HG03135 (cell line): ENCODE measurements at regions not wholly inside any gene's neighbourhood (a gene's known extent, or its start where the extent isn't known, plus 50 kb on each side); places are given as distances from the start of the nearest gene placed in this dataset.

Experiments used
- ATAC-seq: cut with Tn5 transposase; IDR thresholded peaks from one replicate; pipeline ENCODE4 v1.9.1; 2021; ENCODE audit warnings: mild to moderate bottlenecking, moderate library complexity; ENCODE audit not compliant: unreplicated experiment

GRCh38 chr14:65794674-65795279 is 382.2 kb downstream of the FUT8 start:
- no peak for ATAC-seq

- no peak for ATAC-seq
These were observed 385.7 kb downstream of the FUT8 start for GRCh38 chr14:65798216-65798615.

- ATAC-seq: no peak
These were observed 388.2 kb downstream of the FUT8 start for GRCh38 chr14:65800694-65801093.

GRCh38 chr14:65802196-65802595 is 389.7 kb downstream of the FUT8 start:
- ATAC-seq: no peak

GRCh38 chr14:65803885-65804284 is 391.4 kb downstream of the FUT8 start:
- ATAC-seq: no peak

- ATAC-seq: no peak
These were observed 392.0 kb downstream of the FUT8 start for GRCh38 chr14:65804439-65805112.

- ATAC-seq: no peak
These were observed 392.6 kb downstream of the FUT8 start for GRCh38 chr14:65805113-65805473.

- ATAC-seq: no peak
These were observed 395.9 kb downstream of the FUT8 start for GRCh38 chr14:65808390-65808789.

GRCh38 chr14:65810322-65810721 is 397.8 kb downstream of the FUT8 start:
- ATAC-seq: no peak

- no peak for ATAC-seq
These were observed 401.3 kb downstream of the FUT8 start for GRCh38 chr14:65813760-65814384.

GRCh38 chr14:65815127-65815526 is 402.6 kb downstream of the FUT8 start:
- no peak for ATAC-seq

GRCh38 chr14:65817011-65817410 is 404.5 kb downstream of the FUT8 start:
- no peak for ATAC-seq

- no peak for ATAC-seq
These were observed 407.0 kb downstream of the FUT8 start for GRCh38 chr14:65819569-65819968.

GRCh38 chr14:65821224-65821753 is 408.8 kb downstream of the FUT8 start:
- no peak for ATAC-seq

- ATAC-seq: no peak
These were observed 411.9 kb downstream of the FUT8 start for GRCh38 chr14:65824285-65824977.

GRCh38 chr14:65824978-65825299 is 412.4 kb downstream of the FUT8 start:
- no peak for ATAC-seq

- ATAC-seq: no peak
These were observed 414.4 kb downstream of the FUT8 start for GRCh38 chr14:65826946-65827345.

GRCh38 chr14:65827520-65827919 is 415.0 kb downstream of the FUT8 start:
- ATAC-seq: no peak

GRCh38 chr14:65828396-65828795 is 415.9 kb downstream of the FUT8 start:
- ATAC-seq: no peak

- no peak for ATAC-seq
These were observed 420.1 kb downstream of the FUT8 start for GRCh38 chr14:65832431-65833266.
